ENCODE measurements at regions not wholly inside any gene's neighbourhood (a gene's known extent, or its start where the extent isn't known, plus 50 kb on each side); places are given as distances from the start of the nearest gene placed in this dataset.

DNA sequence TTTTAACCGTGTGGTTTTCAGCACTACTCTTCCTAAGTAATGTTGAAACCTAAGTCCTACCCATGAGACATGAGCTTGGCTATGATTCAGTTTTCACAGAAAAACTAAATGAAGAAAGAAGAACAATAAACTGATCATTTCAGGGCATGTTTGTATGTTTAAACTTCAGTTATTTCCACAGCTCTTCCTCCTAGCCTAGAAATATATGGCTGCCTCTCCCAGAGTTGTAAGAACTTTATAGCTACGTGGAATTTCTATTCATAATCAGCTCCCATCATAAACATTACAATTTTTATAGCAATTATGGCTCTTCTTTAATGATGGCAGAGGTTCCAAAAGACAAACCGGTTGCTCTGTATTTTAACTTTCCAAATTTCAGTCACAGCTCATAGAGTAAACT lies 314.7 kb upstream of the ADAMTSL1 start:
- no peak for DNase-seq

DNA sequence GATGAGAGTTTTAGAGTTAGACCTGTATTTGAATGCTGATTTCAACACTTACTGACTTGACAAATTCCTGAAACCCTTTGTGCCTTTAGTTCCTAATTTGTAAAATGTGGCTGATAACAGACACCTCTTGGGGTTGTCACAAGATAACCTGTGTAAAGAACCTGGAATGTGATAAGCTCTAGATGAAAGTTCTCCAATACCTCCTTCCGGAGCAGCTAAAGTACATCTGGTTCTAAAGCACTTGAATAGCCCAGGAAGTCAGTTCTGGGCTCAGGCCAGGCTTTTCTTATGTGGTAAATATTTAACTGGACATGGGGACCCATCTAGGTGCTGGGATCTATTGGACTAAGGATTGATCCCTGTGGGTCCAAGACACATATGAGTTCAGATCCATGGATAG lies 310.8 kb upstream of the ADAMTSL1 start:
- no peak for DNase-seq

DNA sequence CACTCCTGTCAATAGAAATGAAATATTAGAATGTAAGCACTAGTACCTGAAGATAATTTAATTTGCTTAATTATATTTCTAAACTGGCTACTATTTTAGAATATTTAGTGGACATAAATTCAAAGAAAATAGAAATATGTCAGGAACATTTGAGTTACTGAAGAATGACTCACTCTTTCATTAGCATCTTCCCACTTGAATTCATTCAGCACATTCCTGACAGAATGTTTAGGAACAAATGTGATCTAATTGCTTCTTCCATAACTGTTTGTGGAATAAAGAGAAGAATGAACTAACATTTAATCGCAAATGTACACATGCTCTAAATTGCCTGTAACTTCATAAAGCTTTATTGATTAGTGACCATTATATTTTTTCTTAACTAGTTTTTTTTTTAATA lies 306.2 kb upstream of the ADAMTSL1 start:
- DNase-seq, result no peak

DNA sequence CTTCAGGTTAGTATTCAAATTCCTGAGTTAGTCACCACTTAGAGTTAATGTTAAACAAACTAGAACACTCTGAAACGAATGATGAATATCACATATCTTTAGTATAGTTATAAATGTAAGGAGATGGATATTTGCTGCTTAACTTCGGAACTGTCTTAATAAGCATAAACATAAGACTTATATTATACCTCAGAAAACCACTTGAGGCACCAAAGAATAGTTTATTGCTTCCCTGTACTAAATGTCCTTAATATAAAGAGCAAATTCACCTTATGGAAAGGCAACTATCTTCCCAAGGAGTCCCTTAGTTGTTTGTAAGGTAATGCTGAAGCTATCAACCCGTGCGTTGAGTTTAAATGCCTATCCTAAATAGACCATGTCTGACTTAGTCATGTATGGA lies 300.0 kb upstream of the ADAMTSL1 start:
- no peak for DNase-seq

DNA sequence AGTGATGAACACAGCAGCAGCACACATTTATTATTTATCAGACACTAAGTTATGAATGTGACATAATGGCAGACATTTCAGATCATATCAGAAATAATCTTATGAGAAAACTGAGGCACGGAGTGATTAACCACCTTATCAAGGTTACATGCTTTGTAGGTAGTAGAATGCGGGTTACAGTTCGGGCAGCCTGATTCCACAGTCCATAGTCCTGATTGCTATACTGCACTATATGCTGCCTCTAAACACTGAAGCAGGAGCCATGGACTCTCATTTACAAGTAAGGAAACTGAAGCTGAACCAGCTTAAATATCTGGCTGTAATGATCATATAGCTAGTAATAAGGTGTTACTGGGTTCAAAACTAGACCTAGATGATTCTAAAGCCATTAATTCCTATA lies 291.3 kb upstream of the ADAMTSL1 start:
- no peak for DNase-seq

DNA sequence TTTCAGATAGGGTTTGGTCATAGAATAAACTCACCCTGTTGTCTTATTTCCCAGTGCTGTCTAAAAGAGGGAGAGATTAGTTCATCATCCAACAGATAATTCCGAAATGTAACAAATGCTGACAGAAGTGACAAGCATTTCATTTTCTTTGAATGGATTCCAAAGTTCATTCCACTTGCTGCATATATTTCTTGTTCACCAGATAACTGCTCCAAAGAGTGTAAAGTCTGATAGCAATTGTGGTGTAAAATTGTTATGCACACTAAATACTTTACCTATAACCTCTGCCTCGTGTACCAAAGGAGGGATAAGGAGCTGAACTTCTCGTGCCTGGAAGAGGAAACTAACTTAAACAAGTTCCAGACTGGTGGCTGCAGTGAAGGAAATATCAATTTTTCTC lies 290.0 kb upstream of the ADAMTSL1 start:
- DNase-seq, result no peak

DNA sequence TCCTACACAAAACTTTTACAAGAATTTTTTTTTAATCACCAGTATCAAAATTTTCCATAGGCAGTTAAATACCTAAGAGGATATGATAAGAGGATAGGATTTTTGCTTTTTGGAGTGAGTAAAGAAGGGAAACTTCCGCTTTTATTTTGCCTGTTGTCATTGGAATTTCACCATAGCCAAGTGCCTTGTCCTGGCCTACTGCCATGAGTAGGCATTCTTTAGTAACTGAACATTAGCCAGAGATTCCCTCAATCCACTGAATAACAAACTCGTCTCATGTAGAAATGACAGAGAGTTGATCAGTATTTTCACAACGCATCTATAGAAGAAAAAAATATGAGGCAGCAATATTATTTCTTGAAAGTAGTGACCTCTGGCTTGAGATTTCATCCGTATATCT lies 289.6 kb upstream of the ADAMTSL1 start:
- no peak for DNase-seq

DNA sequence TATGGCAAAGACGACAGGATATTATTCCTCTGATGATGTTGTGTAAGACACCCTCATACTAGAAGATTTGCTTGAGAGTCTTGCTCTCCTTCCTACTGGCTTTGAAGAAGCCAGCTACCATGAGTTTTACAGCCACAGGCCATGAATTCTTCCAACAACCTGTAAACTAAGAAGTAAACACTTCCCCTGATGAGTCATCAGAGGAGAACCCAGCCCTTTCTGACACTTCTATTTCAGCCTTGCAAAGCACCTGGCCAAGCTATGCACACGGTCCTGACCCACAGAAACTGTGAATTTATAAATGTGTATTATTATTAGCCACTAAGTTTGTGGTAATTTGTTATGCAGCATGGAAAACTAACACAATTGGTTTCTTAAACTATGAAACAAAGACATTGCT lies 288.8 kb upstream of the ADAMTSL1 start:
- no peak for DNase-seq

DNA sequence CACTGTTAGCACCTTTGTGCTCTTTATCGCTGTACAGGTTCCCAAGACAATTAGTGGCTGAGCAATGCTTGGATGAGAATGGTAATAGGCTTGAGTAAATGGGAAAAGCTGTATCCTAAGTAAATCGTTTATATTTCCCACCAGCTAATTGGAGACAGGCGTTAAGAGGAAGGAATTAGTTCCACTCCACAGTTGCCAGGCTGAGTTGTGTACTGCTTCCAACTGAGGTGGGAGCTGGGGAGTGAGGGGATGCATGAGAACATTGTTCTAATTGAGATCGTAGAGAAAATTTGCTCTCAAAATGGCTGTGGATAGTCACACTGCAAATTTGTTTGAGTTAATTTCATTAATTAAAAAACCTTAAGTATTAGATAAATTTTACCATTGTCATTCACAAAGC lies 285.0 kb upstream of the ADAMTSL1 start:
- no peak for DNase-seq

DNA sequence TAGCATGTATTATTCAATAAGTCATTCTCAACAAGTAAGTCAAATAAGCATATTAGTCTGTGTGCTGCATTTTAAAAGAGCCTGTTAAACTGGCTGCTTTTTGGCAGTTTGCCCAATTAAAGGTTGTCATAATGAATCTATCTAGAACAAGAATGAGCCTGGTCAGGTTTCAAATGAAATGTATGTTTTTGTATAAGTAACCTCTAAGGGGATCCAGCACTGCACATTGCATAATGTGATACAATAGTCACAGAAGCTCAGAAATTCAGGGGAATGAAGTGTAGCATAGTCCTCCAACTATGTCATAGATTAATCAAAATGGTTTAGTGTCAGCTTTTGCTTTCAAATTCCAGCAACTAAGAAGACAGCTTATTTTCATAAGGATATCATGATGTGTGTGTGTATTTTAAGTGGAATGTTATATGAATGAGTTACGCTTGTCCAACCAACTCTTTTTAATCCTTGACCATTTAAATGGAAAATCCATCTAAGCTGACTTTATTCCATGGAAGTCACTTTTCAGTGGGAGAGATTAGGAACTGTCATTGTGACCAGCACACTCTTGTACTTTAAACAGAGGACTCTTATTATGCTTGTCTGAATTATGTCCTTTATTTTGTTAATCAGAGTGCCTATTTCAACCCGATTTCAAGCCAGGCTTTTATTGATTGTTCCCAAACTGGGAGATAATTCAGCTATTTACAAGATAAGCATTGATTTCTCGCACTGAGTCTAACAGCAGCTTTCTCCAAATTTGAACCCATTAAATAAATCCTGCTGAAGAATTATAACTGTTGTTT lies 283.9 kb upstream of the ADAMTSL1 start:
- no peak for DNase-seq

DNA sequence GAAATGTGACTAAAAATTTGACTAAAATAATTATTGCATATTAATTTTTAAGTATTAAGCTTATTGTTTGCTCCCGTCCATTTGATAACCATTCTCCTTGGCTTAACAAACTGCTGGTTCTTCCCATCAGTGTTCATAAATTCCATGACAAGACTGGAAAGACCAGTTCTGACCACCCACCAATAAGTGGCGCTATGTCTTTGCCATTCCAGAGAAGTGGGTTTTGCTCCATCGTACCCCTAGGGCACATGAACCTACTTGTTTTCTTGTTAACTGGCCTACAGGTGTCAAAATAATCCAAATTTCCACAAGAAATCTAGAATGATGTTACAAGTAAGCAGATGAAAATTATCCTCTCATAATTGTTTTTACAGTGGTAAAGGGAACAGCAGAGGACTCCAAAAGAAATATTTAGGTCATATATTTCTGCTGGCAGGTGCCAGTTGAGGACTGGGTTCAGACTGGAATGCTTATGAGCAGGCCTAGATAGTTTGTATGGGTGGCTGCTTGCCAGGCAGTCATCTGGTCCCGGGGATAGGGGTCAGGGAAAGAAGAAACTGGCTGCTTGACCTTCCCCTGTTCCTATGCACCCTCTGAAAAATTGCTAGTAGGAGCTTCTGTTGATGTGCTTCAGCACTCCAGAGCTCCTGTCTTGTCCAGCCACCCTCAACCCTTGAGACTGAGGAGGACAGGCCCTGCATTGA lies 283.1 kb upstream of the ADAMTSL1 start:
- no peak for DNase-seq

DNA sequence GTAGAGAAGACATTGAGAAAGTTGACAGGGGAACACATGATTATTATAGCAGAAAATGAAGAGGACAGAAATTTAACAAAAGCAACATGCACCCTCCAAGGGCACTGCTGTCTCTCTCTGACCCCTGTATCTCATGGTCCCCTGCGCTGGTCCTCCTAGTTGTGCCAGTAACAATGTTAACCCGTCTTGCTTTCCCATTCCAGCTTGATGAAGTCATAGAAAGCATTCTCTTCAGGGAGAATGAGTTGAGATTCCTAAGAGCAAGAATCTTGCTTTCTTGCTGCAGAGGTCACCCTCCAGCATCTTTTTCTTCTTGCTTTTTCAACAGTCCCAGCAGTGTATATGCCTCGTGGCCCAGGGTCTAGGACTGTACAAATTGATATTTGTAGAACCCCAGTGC lies 279.6 kb upstream of the ADAMTSL1 start:
- no peak for DNase-seq

DNA sequence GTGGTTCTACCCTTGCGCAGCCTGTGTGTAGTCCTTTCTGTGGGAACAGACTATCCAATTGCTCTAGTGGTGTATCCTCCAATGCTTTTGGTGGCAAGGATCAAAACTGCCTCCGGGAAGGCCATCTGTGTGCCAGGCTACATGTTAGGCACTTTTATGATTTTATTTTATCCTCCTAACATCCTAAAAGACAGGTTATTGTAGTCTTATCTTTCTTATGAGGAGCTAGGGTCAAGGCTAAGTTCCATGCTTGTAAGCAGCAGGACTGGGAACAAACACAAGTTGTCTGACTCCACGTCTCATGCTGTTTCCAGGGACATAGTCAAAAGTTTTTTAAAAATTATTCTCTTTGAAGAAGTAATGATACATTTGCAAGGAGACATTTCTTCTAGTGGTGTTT lies 278.7 kb upstream of the ADAMTSL1 start:
- no peak for DNase-seq

DNA sequence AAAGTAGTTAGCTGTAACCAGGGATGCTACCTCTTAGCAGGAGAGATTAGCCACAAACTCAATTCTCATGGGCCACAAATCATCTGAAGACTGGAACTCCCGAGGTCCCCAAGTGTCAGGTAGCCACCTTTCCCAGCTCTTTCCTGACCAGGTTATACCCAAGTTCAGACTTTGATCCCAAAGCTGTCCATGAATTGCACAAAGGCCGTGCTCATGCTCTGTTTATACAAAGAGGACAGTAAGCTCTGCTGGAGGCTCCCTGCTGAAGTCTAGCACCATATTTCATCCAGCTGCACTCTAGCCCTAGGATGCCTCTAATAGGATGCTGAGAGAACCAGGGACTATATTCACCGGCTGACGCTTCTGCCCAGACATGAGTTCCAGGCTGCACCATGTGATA lies 271.0 kb upstream of the ADAMTSL1 start:
- no peak for DNase-seq

DNA sequence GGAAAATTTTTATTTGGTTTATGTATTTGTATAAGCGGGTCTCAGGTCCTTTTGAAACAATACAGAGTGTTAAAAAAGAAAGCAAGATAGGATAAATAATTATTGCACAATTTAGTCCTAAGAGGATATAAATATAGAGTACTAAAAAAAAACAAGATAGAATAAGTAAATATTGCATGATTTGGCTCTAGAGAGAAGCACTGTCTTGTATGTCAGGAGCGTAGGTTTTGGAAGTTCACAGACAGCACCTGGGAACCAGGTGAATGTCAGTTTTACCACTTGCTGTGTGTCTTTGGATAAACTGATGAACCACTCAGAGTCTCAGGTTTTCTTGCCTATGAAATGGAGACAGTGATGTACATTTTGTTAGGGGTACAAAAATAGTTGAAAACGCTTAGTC lies 266.2 kb upstream of the ADAMTSL1 start:
- DNase-seq, result no peak

DNA sequence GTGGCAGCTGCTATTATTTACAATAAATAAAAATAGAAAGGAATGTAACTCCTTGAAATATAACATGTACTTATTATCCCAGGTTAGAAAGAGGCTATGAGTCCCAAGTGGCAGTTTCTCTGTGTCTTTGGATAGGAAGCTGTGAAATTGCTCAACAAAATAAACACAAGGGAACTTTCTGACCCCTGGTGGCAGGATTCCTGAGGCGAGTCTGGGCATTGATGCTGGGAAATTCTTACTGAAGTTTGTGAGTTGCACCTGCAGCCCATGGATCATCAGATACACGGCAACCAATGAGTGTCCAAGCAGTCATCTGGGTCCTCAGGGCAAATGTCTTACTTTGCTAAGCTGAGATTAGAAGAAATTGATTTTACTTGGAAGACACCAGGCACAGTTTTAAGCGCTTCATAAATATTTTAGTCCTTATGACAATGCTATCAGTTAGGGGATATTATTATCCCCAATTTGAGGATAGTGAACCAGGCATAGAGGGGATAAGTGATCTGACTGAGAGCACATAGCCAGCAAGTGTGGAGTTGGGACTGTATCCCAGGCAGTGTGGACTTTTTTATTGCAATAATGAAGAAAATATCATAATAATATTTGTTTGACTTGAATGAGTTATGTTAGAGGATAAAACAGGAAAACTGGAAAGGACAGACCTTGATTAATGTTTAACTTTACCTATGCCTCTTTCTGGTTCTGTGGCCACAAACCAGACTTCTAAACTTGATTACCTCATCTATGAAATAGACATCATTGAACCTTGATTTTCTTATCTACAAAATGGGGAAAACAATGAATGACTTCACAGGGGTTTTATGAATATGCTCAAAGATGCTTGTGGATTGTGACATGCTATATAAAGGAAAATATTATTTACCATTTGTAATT lies 265.5 kb upstream of the ADAMTSL1 start:
- no peak for DNase-seq

DNA sequence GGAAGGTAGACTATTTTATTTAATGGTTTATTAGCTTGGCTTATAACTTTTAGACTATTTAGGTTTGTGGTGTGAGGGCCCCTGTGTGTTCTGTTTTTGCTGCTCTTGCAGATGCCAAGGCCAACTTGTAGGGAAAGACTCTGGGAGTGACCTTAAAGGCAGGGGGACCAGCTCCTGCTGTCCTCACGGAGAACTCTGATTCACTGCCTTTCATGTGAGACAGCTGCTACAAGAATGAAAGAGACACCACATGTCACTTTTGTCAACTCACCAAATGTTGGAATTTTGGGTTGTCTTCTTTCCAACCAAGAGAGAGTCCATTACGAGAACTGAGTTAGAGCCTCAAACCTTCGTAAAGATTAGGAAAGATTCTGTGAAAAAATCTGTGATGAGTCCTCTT lies 258.3 kb upstream of the ADAMTSL1 start:
- DNase-seq, result no peak

DNA sequence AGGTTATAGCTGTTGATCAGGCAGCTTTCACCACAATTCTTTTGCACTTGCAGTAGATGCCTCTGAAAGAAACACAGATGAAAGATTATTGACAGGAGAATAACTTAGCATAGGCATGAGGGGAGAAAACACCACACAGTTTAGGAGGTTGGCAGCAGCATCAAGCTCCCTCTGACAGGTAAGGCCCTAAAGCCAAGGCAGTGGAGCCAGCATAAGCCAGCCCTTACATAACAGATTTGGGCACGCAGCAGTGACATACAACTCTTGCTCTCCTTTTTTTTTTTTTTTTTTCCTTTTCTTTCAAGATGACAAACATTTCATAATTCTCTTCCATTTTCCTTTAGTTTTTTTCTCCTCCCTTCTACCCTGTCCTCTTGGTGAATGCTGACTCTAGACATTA lies 257.6 kb upstream of the ADAMTSL1 start:
- no peak for DNase-seq

DNA sequence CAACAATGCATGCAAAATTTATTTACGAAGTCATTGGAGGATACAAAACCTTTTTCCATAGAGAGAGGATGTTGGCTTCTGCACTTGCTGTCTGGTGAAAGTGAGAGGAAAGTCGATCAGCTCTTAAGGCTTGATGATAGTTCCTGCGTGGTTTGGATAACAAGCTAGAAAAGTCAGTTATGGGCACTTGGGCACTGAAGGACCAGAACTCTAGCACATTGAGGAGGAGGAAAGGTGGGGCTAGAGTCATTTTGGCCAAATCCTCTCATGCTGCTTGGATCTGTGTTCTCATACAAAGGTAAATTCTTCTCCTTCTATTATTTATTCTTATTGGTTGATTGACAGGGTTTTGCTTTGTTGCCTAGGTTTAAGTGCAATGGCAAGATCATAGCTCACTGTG lies 245.9 kb upstream of the ADAMTSL1 start:
- DNase-seq, result no peak

DNA sequence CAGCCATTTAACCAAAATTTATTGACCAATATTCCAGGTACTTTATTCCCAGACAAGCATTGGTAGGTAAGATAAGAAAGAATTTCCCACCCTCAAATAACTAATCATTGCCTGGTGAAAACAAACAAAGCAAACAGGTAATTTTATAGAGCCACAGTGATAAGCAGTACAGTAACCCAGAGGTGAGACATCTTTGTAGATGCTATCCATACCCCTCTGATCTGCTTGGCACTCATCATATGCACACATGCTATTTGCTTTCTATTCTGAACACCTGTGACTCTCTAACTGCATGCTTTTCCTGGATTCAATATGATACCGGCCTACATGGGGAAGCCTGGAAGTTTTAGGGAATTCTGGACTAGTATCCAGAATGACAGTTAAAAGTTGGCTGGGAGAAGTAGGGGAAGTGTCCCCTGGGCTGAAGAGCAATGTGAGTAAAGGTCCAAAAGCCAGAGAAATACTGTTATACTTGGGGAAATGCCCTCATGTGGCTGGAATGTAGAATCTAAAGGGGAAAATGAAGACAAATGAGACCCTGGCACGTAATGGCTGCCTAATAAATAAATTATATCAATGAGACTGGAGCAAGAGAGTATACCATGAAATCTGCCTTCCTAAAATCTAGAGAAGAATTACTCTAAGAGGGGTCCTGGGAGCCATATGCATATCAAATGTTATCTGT lies 243.8 kb upstream of the ADAMTSL1 start:
- no peak for DNase-seq

DNA sequence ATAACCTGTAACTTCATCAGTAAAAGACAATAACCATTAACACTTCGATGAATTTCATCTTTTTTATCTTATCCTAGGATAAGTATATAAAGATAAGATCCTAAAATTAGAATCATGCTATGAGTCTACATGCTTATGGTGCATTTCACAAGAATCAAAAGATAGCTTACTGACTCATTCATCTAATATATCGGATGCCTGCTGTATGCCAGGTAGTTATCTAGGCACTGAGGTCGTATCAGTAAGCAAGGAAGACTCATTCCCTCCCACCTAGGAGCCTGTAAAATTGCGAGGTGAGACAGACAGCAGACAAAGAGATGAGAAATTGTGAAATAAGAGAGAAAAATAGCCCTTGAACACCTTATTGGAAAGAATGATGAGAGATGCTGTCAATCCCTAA lies 240.6 kb upstream of the ADAMTSL1 start:
- no peak for DNase-seq

DNA sequence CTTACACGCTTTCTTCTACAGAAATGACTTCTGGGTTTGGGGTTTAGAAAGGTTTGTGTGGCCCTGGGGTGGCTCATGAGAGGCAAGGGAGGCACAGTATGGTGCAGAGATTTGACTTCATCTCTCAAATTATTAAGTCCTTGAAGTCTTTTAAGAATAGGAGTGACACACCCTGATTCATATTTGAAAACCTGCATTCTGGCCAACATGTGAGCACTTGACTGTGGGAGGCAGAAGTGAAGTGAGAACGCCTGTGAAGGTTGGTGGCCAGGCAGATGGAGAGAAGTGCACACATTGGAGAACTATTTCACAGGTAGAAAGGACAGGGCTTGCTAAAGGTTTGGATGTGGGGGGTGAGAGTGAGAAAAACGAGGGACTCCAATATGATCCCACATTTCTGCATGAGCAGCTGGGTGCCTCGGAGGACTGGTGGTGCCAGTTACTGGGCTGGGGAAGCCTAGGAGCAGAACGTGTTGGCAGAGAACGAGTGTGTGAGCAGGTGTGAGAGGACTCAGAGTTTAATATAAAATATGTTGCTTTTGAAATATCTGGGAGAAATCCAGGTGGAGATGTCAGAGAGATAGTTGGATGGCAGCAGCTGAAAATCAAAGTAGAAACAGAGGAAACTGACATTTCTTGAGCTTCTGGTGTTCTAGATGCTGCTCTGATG lies 240.0 kb upstream of the ADAMTSL1 start:
- DNase-seq, result no peak

All from activated CD4-positive, CD25-positive, alpha-beta regulatory T cell (primary cell).